HEK293 (cell line): ENCODE measurements at regions not wholly inside any gene's neighbourhood (a gene's known extent, or its start where the extent isn't known, plus 50 kb on each side); places are given as distances from the start of the nearest gene placed in this dataset.
A peak's percentile ranks its signal among the peaks of the same experiment; 100 is the strongest.

Source experiments
- CTCF ChIA-PET: fragments of 350-600 bp; formaldehyde crosslinking; extraction: SDS; loops from one replicate; lab custom pipeline; 2021; ENCODE audit warnings: antibody characterized with exemption; lab: Yijun Ruan, JAX
- POLR2A ChIA-PET: fragments of 300-600 bp; formaldehyde crosslinking; extraction: SDS; loops from one replicate; lab custom pipeline; 2020; ENCODE audit warnings: antibody characterized with exemption, inconsistent platforms; lab: Yijun Ruan, JAX
- H3K27ac ChIP-seq: fragments of 200-500 bp; sonication (Bioruptor generic); 2 replicates; pipeline ENCODE4 v1.5.1; 2014; ENCODE audit warnings: low read depth, low read length, control low read depth, inconsistent platforms; ENCODE audit errors: extremely low read depth
- H3K36me3 ChIP-seq, 2 experiments: fragments of 200-500 bp in 1 of 2; sonication (Bioruptor generic) in 1 of 2; 1 replicate in 1 of 2; 2 replicates in 1 of 2; pipeline ENCODE4 v1.5.1; 2014 to 2017; ENCODE audit warnings: inconsistent platforms in 2 of 2, low read length in 2 of 2; ENCODE audit not compliant: control insufficient read depth in 2 of 2, insufficient read depth in 1 of 2
- H3K4me1 ChIP-seq: fragments of 200-500 bp; sonication (Bioruptor generic); 2 replicates; pipeline ENCODE4 v1.5.1; 2014; ENCODE audit warnings: mild to moderate bottlenecking, low read length, inconsistent platforms; ENCODE audit not compliant: control insufficient read depth, insufficient read depth
- H3K4me3 ChIP-seq: 2 replicates; pipeline ENCODE4 v1.5.1; 2011; ENCODE audit warnings: low read depth, mild to moderate bottlenecking, control low read depth, low read length, moderate library complexity
- H3K9me3 ChIP-seq: fragments of 200-500 bp; sonication (Bioruptor generic); 2 replicates; pipeline ENCODE4 v1.5.1; 2014; ENCODE audit warnings: low read depth, low read length, inconsistent platforms; ENCODE audit not compliant: control insufficient read depth, insufficient read depth
- GLIS2 ChIP-seq: fragments of 450-650 bp; formaldehyde crosslinking; IDR thresholded peaks from 2 replicates; pipeline ENCODE4 v1.5.1; 2016; ENCODE audit warnings: missing biosample characterization, missing genetic modification characterization
- HOXD13 ChIP-seq: sonication (generic); formaldehyde crosslinking; IDR thresholded peaks from 2 replicates; pipeline ENCODE4 v1.8.0; 2022; ENCODE audit warnings: missing genetic modification reagents, borderline replicate concordance
- KLF9 ChIP-seq: fragments of 450-650 bp; formaldehyde crosslinking; IDR thresholded peaks from 2 replicates; pipeline ENCODE4 v1.5.1; 2016; ENCODE audit warnings: missing biosample characterization, missing genetic modification characterization, low read depth
- MYNN ChIP-seq: fragments of 450-650 bp; formaldehyde crosslinking; IDR thresholded peaks from 2 replicates; pipeline ENCODE4 v1.5.1; 2016; ENCODE audit warnings: missing biosample characterization, missing genetic modification characterization, borderline replicate concordance
- SCRT1 ChIP-seq: fragments of 450-650 bp; formaldehyde crosslinking; IDR thresholded peaks from 2 replicates; pipeline ENCODE4 v1.5.1; 2016; ENCODE audit warnings: missing biosample characterization, missing genetic modification characterization, borderline replicate concordance
- TCF7L2 ChIP-seq: IDR thresholded peaks from 2 replicates; pipeline ENCODE4 v1.6.1; 2011; ENCODE audit warnings: low read depth, mild to moderate bottlenecking, inconsistent platforms, low read length, moderate library complexity, borderline replicate concordance
- WT1 ChIP-seq: fragments of 450-650 bp; formaldehyde crosslinking; IDR thresholded peaks from 2 replicates; pipeline ENCODE4 v1.5.1; 2016; ENCODE audit warnings: missing biosample characterization, missing genetic modification characterization
- YY2 ChIP-seq: fragments of 450-650 bp; formaldehyde crosslinking; IDR thresholded peaks from 2 replicates; pipeline ENCODE4 v1.5.1; 2016; ENCODE audit warnings: missing biosample characterization, missing genetic modification characterization
- ZBTB48 ChIP-seq: fragments of 450-650 bp; formaldehyde crosslinking; IDR thresholded peaks from 2 replicates; pipeline ENCODE4 v1.5.1; 2016; ENCODE audit warnings: missing biosample characterization, missing genetic modification characterization
- ZNF10 ChIP-seq: fragments of 450-650 bp; formaldehyde crosslinking; IDR thresholded peaks from 2 replicates; pipeline ENCODE4 v1.5.1; 2017; ENCODE audit warnings: missing biosample characterization, missing genetic modification characterization
- ZNF2 ChIP-seq: fragments of 450-650 bp; formaldehyde crosslinking; IDR thresholded peaks from 2 replicates; pipeline ENCODE4 v1.5.1; 2016; ENCODE audit warnings: missing biosample characterization, missing genetic modification characterization
- ZNF202 ChIP-seq: fragments of 450-650 bp; formaldehyde crosslinking; IDR thresholded peaks from 2 replicates; pipeline ENCODE4 v1.5.1; 2016; ENCODE audit warnings: missing biosample characterization, missing genetic modification characterization, borderline replicate concordance
- ZNF223 ChIP-seq: fragments of 450-650 bp; formaldehyde crosslinking; IDR thresholded peaks from 2 replicates; pipeline ENCODE4 v1.5.1; 2016; ENCODE audit warnings: missing biosample characterization, missing genetic modification characterization
- ZNF248 ChIP-seq: fragments of 450-650 bp; formaldehyde crosslinking; IDR thresholded peaks from 2 replicates; pipeline ENCODE4 v1.5.1; 2017; ENCODE audit warnings: missing biosample characterization, missing genetic modification characterization
- ZNF362 ChIP-seq: fragments of 450-650 bp; formaldehyde crosslinking; IDR thresholded peaks from 2 replicates; pipeline ENCODE4 v1.5.1; 2016; ENCODE audit warnings: missing biosample characterization, missing genetic modification characterization
- ZNF449 ChIP-seq: fragments of 450-650 bp; formaldehyde crosslinking; IDR thresholded peaks from 2 replicates; pipeline ENCODE4 v1.5.1; 2017; ENCODE audit warnings: missing biosample characterization, mild to moderate bottlenecking, missing genetic modification characterization, moderate library complexity
- ZNF513 ChIP-seq: fragments of 450-650 bp; IDR thresholded peaks from 2 replicates; pipeline ENCODE4 v1.5.1; 2018; ENCODE audit warnings: missing biosample characterization, missing genetic modification characterization
- ZNF585B ChIP-seq: fragments of 450-650 bp; formaldehyde crosslinking; IDR thresholded peaks from 2 replicates; pipeline ENCODE4 v1.5.1; 2016; ENCODE audit warnings: missing biosample characterization, missing genetic modification characterization
- ZNF610 ChIP-seq: fragments of 450-650 bp; formaldehyde crosslinking; IDR thresholded peaks from 2 replicates; pipeline ENCODE4 v1.5.1; 2016; ENCODE audit warnings: missing biosample characterization, missing genetic modification characterization, borderline replicate concordance
- ZNF629 ChIP-seq: fragments of 450-650 bp; formaldehyde crosslinking; IDR thresholded peaks from 2 replicates; pipeline ENCODE4 v1.5.1; 2017; ENCODE audit warnings: missing biosample characterization, missing genetic modification characterization
- ZNF692 ChIP-seq: fragments of 450-650 bp; formaldehyde crosslinking; IDR thresholded peaks from 2 replicates; pipeline ENCODE4 v1.5.1; 2016; ENCODE audit warnings: missing biosample characterization, missing genetic modification characterization
- ZNF830 ChIP-seq: fragments of 450-650 bp; IDR thresholded peaks from 2 replicates; pipeline ENCODE4 v1.5.0; 2018; ENCODE audit warnings: missing biosample characterization, missing genetic modification characterization, low read depth, mild to moderate bottlenecking, moderate library complexity
- ZSCAN16 ChIP-seq: fragments of 450-650 bp; formaldehyde crosslinking; IDR thresholded peaks from 2 replicates; pipeline ENCODE4 v1.5.1; 2016; ENCODE audit warnings: missing biosample characterization, missing genetic modification characterization
- TF ChIP-seq, protein P1 (sequence below): fragments of 450-650 bp; formaldehyde crosslinking; IDR thresholded peaks from 2 replicates; pipeline ENCODE4 v1.5.1; 2016; ENCODE audit warnings: missing biosample characterization, missing genetic modification characterization

GRCh38 chr17:56697190-56697589 lies 103.7 kb downstream of the NOG start:
- Histone ChIP-seq H3K27ac (no peak overlapping the region), H3K4me3 (no peak overlapping the region), H3K9me3 (no peaks in the 10 kb centered on the region)
- ChIA-PET POLR2A (no interaction called here), CTCF (interaction anchor here (1.4 to 4.4 kb wide), 4 partner anchors 19 to 197 kb away, joined by 4 to 20 read pairs (median 9); partner anchors contain the start of gene NOG)
- TF ChIP-seq ZNF610 (tag by site-specific recombination): no peak
- no peak for TF ChIP-seq KLF9 (tag by site-specific recombination)
- TF ChIP-seq, all 188 proteins: peak for 0
- Histone ChIP-seq H3K4me1 (0 out of 2 replicates have a peak, but pooled peaks cover 4% of the 10 kb centered on the region), H3K36me3 (no peaks in the 10 kb centered on the region)

DNA sequence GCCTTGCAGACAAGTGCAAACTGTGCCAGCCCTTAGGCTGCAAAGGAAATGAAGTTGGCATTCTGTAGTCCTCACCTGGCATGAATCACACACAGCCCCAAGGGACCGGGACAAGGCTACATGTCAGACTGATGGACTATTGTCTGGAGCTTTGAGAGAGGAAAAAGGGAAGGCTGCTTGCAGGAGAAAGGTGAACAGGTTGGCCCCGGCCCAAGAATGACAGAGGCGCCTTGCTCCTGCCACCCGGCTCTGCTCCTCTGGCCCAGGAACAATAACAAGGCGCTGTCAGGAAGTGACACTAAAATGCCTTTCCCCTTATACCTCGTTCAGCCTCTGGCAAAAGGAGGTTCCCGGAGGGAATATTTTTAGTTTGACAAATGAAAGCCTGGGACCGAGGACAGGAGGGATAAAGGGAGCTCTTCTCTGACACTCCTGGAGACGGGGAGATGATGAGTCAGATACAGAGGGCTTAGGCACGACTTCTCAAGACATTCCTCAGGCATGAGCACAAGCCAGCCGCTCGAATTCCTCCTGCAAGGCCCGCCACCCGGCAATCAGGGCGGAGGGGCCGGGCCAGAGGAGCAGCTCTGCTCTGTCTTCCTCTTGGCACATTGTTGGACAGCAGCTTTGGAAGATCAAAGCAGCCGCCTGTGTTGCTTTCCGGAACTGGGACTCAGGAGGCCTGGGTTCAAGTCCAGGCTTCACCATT lies 105.8 kb downstream of the NOG start:
- Histone ChIP-seq H3K4me3 (no peak overlapping the region), H3K9me3 (no peaks in the 10 kb centered on the region), H3K4me1 (0 out of 2 replicates have a peak, but pooled peaks cover 4% of the 10 kb centered on the region), H3K36me3 (no peaks in the 10 kb centered on the region), H3K27ac (0 out of 2 replicates have a peak overlapping the region, but pooled peaks have one; percentile 18)
- ChIA-PET POLR2A (interaction anchor here (0.6 to 2.3 kb wide), 11 partner anchors 8 to 106 kb away, joined by 3 to 14 read pairs (median 3); partner anchors contain the start of gene NOG), CTCF (interaction anchor here (0.6 to 2.4 kb wide), 9 partner anchors 17 to 200 kb away, joined by 3 to 13 read pairs (median 4); partner anchors contain the start of gene NOG)
- TF ChIP-seq ZBTB48 (tag by site-specific recombination) (peak; percentile 38; the same call in 1 of the 2 replicates), WT1 (0 out of 2 replicates have a peak, but pooled peaks have one; percentile 30), ZNF2 (no peak), ZNF223 (tag by site-specific recombination) (no peak), YY2 (no peak), ZNF610 (tag by site-specific recombination) (no peak), HOXD13 (CRISPR knock-in tag) (no peak), TCF7L2 (peak; percentile 72), ZNF362 (tag by site-specific recombination) (no peak), ZNF830 (tag by site-specific recombination) (no peak), ZNF248 (tag by site-specific recombination) (no peak), ZNF692 (tag by site-specific recombination) (0 out of 2 replicates have a peak, but pooled peaks have one; percentile 18), ZNF449 (no peak), GLIS2 (tag by site-specific recombination) (0 out of 2 replicates have a peak, but pooled peaks have one; percentile 20), ZNF629 (tag by site-specific recombination) (0 out of 2 replicates have a peak, but pooled peaks have one; percentile 42), MYNN (tag by site-specific recombination) (no peak), ZNF202 (no peak), ZSCAN16 (no peak), ZNF513 (tag by site-specific recombination) (no peak), ZNF10 (tag by site-specific recombination) (no peak), SCRT1 (tag by site-specific recombination) (no peak), ZNF585B (tag by site-specific recombination) (no peak)
- TF ChIP-seq, protein P1, sequence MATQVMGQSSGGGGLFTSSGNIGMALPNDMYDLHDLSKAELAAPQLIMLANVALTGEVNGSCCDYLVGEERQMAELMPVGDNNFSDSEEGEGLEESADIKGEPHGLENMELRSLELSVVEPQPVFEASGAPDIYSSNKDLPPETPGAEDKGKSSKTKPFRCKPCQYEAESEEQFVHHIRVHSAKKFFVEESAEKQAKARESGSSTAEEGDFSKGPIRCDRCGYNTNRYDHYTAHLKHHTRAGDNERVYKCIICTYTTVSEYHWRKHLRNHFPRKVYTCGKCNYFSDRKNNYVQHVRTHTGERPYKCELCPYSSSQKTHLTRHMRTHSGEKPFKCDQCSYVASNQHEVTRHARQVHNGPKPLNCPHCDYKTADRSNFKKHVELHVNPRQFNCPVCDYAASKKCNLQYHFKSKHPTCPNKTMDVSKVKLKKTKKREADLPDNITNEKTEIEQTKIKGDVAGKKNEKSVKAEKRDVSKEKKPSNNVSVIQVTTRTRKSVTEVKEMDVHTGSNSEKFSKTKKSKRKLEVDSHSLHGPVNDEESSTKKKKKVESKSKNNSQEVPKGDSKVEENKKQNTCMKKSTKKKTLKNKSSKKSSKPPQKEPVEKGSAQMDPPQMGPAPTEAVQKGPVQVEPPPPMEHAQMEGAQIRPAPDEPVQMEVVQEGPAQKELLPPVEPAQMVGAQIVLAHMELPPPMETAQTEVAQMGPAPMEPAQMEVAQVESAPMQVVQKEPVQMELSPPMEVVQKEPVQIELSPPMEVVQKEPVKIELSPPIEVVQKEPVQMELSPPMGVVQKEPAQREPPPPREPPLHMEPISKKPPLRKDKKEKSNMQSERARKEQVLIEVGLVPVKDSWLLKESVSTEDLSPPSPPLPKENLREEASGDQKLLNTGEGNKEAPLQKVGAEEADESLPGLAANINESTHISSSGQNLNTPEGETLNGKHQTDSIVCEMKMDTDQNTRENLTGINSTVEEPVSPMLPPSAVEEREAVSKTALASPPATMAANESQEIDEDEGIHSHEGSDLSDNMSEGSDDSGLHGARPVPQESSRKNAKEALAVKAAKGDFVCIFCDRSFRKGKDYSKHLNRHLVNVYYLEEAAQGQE (tag by site-specific recombination): peak; percentile 96
